Adrenal gland (tissue), 5 donors: ENCODE measurements at regions not wholly inside any gene's neighbourhood (a gene's known extent, or its start where the extent isn't known, plus 50 kb on each side); places are given as distances from the start of the nearest gene placed in this dataset.

Source experiments
- CTCF ChIP-seq, 6 experiments: fragments of 450-650 bp in 4 of 6; fragments of 200-600 bp in 2 of 6; sonication (generic) in 1 of 6; IDR thresholded peaks; 1 replicate in 5 of 6; 2 replicates in 1 of 6; pipeline versions ENCODE4 v1.5.1 to v1.8.0; 2016 to 2021; ENCODE audit warnings: antibody characterized with exemption in 6 of 6, mild to moderate bottlenecking in 2 of 6, moderate library complexity in 1 of 6
- POLR2A ChIP-seq, 2 donors: fragments of 450-650 bp; IDR thresholded peaks; one replicate each; pipeline ENCODE4 v1.6.1; 2017; ENCODE audit warnings: antibody characterized with exemption in 2 of 2, mild to moderate bottlenecking in 2 of 2, moderate library complexity in 1 of 2
- donor health status: DM: no; HTN: no; CAD: no.

GRCh38 chr11:95599959-95600586 lies 189.5 kb downstream of the FAM76B start:
- TF ChIP-seq CTCF (IDR thresholded peaks at IDR 0.05) (no peak), POLR2A (IDR thresholded peaks at IDR 0.05) (no peak)
